ENCODE measurements at regions not wholly inside any gene's neighbourhood (a gene's known extent, or its start where the extent isn't known, plus 50 kb on each side); places are given as distances from the start of the nearest gene placed in this dataset.
"Not testable (repeated sequence)": the region's sequence is repeated elsewhere in the genome, so short reads cannot be mapped to it uniquely, and the experiment has no call there.

GRCh38 chr5:27773166-27773565, 734.8 kb upstream of the CDH9 start:
- no peak for DNase-seq (ENCODE audit: low spot score)
- TF ChIP-seq, protein P1, sequence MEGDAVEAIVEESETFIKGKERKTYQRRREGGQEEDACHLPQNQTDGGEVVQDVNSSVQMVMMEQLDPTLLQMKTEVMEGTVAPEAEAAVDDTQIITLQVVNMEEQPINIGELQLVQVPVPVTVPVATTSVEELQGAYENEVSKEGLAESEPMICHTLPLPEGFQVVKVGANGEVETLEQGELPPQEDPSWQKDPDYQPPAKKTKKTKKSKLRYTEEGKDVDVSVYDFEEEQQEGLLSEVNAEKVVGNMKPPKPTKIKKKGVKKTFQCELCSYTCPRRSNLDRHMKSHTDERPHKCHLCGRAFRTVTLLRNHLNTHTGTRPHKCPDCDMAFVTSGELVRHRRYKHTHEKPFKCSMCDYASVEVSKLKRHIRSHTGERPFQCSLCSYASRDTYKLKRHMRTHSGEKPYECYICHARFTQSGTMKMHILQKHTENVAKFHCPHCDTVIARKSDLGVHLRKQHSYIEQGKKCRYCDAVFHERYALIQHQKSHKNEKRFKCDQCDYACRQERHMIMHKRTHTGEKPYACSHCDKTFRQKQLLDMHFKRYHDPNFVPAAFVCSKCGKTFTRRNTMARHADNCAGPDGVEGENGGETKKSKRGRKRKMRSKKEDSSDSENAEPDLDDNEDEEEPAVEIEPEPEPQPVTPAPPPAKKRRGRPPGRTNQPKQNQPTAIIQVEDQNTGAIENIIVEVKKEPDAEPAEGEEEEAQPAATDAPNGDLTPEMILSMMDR (IDR thresholded peaks at IDR 0.05; ENCODE audit: extremely low read depth, insufficient read depth, missing control alignments): no peak
- in situ Hi-C loops (cut with MboI; ENCODE audit: low pct_unique_long_range_greater_than_20kb, low sequenced_read_pairs, unreplicated experiment): no loop called here

DNA sequence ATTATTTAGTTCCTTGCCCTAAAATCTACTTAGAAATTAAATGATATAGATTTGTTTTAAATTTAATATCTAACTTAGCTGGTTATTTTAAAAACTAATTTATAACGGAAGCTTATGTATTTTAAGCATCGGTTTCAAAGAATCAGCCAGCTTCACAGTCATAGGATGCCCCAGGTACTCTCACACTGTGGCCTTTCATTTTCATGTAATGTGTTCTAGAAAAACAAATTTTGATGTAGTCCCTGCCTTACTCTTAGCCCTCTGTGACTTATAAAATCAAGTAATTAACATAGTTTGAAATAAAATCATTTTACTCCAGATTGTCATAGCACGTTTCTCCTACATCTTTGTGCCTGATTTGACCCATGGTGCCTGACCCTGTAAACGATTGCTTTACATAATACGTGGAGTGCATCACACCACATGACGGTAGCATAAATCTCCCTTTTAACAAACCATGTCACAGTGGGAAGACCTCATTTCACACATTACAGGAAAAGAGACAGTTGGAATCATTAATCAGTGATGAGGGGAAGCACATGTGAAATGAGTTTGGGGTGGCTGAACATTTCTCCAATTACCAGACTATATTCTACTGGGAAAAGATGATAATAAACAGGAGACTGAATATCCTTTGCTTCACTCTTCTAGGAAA, 731.5 kb upstream of the CDH9 start:
- TF ChIP-seq, protein P1 (IDR thresholded peaks at IDR 0.05; ENCODE audit: extremely low read depth, insufficient read depth, missing control alignments): no peak
- in situ Hi-C loops (cut with MboI; ENCODE audit: low pct_unique_long_range_greater_than_20kb, low sequenced_read_pairs, unreplicated experiment): no loop called here
- DNase-seq (ENCODE audit: low spot score): no peak

DNA sequence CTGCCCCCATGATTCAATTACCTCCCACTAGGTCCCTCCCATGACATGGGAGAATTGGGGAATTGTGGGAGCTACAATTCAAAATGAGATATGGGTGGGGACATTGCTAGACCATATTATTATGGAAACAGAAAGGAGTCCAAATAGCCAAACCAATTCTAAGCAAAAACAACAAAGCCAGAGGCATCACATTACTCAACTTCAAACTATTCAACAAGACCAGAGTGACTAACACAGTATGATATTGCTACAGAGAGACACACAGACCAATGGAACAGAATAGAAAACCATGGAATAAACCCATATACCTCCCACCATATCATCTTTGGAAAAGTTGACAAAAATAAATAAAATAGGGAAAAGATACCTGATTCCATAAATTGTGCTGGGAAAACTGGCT, 710.5 kb upstream of the CDH9 start:
- TF ChIP-seq, protein P1 (IDR thresholded peaks at IDR 0.05; ENCODE audit: extremely low read depth, insufficient read depth, missing control alignments): no peak
- in situ Hi-C loops (cut with MboI; ENCODE audit: low pct_unique_long_range_greater_than_20kb, low sequenced_read_pairs, unreplicated experiment): no loop called here
- DNase-seq (ENCODE audit: low spot score): no peak

GRCh38 chr5:27743383-27743979, 705.1 kb upstream of the CDH9 start:
- in situ Hi-C loops (cut with MboI; ENCODE audit: low pct_unique_long_range_greater_than_20kb, low sequenced_read_pairs, unreplicated experiment); DNase-seq (ENCODE audit: low spot score): not testable (repeated sequence)

DNA sequence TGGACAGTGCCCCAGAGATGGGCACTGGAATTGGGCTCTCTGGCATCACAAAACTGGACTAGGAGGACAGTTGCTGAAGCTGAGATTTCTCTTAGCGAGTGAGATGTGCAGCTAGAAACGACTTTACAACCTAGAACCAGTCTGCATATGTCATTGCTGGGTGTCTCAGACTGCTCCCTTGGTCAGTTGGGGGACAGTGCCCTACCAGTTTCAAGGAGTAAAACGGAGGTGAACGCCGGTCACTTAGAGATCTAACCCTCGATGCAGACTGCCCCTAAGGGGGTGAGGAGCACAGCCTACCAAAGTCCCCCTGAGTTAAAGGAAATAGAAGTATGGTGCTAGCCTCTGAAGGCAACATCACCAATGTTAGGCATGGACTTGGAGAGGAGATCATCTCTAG, 704.4 kb upstream of the CDH9 start:
- TF ChIP-seq, protein P1 (IDR thresholded peaks at IDR 0.05; ENCODE audit: extremely low read depth, insufficient read depth, missing control alignments): no peak
- in situ Hi-C loops (cut with MboI; ENCODE audit: low pct_unique_long_range_greater_than_20kb, low sequenced_read_pairs, unreplicated experiment): no loop called here
- no peak for DNase-seq (ENCODE audit: low spot score)

DNA sequence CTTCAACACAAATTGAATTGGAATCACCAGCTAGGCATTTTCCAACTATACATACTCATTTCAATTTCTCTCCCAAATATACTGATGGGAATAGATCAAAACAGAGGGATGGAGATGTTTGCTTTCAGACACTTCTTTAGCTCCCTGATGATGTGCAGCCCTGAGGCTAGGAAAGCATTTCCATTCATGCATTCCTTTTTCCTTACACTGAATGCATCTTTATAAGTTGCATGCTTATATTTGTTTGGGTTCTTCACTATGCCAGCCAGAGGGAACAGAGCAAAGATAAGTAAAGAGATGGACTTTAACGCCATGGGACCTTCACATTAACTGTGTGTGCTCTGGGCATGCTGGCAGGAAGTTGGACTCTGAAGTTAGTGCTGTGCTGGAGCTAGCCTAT, 696.5 kb upstream of the CDH9 start:
- TF ChIP-seq, protein P1 (IDR thresholded peaks at IDR 0.05; ENCODE audit: extremely low read depth, insufficient read depth, missing control alignments): no peak
- in situ Hi-C loops (cut with MboI; ENCODE audit: low pct_unique_long_range_greater_than_20kb, low sequenced_read_pairs, unreplicated experiment): no loop called here

DNA sequence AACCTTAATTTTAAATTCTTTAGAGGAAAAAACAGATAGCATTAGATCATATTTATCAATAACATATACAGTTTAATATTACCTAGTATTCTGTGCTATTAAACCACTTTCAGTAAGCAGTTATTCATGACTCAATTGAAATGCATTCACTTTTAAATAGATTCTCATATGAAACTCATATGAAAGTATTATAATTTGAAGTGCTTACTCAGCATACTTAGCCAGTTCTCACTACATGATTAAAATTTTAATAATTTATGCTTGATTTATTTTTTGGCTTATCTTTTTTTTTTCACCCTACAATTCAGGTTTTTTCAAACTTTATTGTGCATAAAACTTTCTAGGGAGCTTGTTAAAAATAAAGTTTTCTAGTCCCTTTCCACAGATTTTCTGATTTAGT, 694.9 kb upstream of the CDH9 start:
- in situ Hi-C loops (cut with MboI; ENCODE audit: low pct_unique_long_range_greater_than_20kb, low sequenced_read_pairs, unreplicated experiment): no loop called here
- TF ChIP-seq, protein P1 (IDR thresholded peaks at IDR 0.05; ENCODE audit: extremely low read depth, insufficient read depth, missing control alignments): no peak
- no peak for DNase-seq (ENCODE audit: low spot score)

More for the DNA sequence above, 696.5 kb upstream of the CDH9 start:
- DNase-seq (ENCODE audit: low spot score): no peak
